GM23338 (cell line): ENCODE measurements at regions not wholly inside any gene's neighbourhood (a gene's known extent, or its start where the extent isn't known, plus 50 kb on each side); places are given as distances from the start of the nearest gene placed in this dataset.

ENCODE experiments used
- ATAC-seq: fragments of 200-7000 bp; cut with Tn5 transposase; 3 replicates; pipeline ENCODE4 v1.9.1; 2020
- DNase-seq: peaks from one replicate; pipeline ENCODE4 v3.0.0-alpha.2; 2015; ENCODE audit warnings: low spot score
- H2AFZ ChIP-seq: fragments of 200-600 bp; sonication (generic); 2 replicates; pipeline ENCODE4 v1.8.0; 2016; ENCODE audit warnings: antibody characterized with exemption, mild to moderate bottlenecking, moderate library complexity
- H3F3A ChIP-seq: fragments of 200-600 bp; sonication (generic); replicated peaks from 2 replicates; pipeline ENCODE4 v1.8.0; 2017; ENCODE audit warnings: antibody characterized with exemption, mixed run types, low read depth
- H3K27ac ChIP-seq: fragments of 200-600 bp; sonication (generic); 2 replicates; pipeline ENCODE4 v1.6.1; 2016; ENCODE audit warnings: low read depth
- H3K27me3 ChIP-seq: fragments of 200-600 bp; sonication (generic); 2 replicates; pipeline ENCODE4 v1.8.0; 2016; ENCODE audit warnings: mild to moderate bottlenecking, mixed run types, moderate library complexity; ENCODE audit not compliant: insufficient read depth
- H3K36me3 ChIP-seq: fragments of 200-600 bp; sonication (generic); 2 replicates; pipeline ENCODE4 v1.8.0; 2016; ENCODE audit warnings: mild to moderate bottlenecking; ENCODE audit not compliant: insufficient read depth
- H3K4me1 ChIP-seq: fragments of 200-600 bp; sonication (generic); 2 replicates; pipeline ENCODE4 v1.8.0; 2016; ENCODE audit warnings: mild to moderate bottlenecking, moderate library complexity; ENCODE audit not compliant: insufficient read depth
- H3K4me2 ChIP-seq: fragments of 200-600 bp; sonication (generic); 2 replicates; pipeline ENCODE4 v1.7.1; 2017; ENCODE audit warnings: mixed run types
- H3K4me3 ChIP-seq: fragments of 200-600 bp; sonication (generic); 2 replicates; pipeline ENCODE4 v1.6.1; 2016; ENCODE audit warnings: mixed run types
- H3K79me2 ChIP-seq: fragments of 200-600 bp; sonication (generic); replicated peaks from 2 replicates; pipeline ENCODE4 v1.8.0; 2017; ENCODE audit warnings: mild to moderate bottlenecking; ENCODE audit not compliant: insufficient read depth
- H3K9me2 ChIP-seq: fragments of 200-600 bp; sonication (generic); 2 replicates; pipeline ENCODE4 v1.8.0; 2017; ENCODE audit not compliant: insufficient read depth
- H4K20me1 ChIP-seq: fragments of 200-600 bp; sonication (generic); replicated peaks from 2 replicates; pipeline ENCODE4 v1.8.0; 2017; ENCODE audit warnings: mild to moderate bottlenecking; ENCODE audit not compliant: insufficient read depth
- H3K27ac Mint-ChIP-seq: 2 replicates; pipeline ENCODE4 v1.8.0; 2020; ENCODE audit warnings: inconsistent platforms, mild to moderate bottlenecking, moderate library complexity, mixed read lengths
- H3K27me3 Mint-ChIP-seq: 3 replicates; pipeline ENCODE4 v1.8.0; 2022; ENCODE audit warnings: low read depth, mild to moderate bottlenecking, moderate library complexity, mixed read lengths, inconsistent platforms; ENCODE audit not compliant: insufficient read depth, poor library complexity
- H3K36me3 Mint-ChIP-seq: 3 replicates; pipeline ENCODE4 v1.8.0; 2021; ENCODE audit warnings: low read depth, mild to moderate bottlenecking, inconsistent platforms, moderate library complexity, mixed read lengths
- H3K4me1 Mint-ChIP-seq: 3 replicates; pipeline ENCODE4 v1.8.0; 2020; ENCODE audit warnings: mild to moderate bottlenecking, inconsistent platforms, mixed read lengths
- H3K4me3 Mint-ChIP-seq: 3 replicates; pipeline ENCODE4 v1.8.0; 2021; ENCODE audit warnings: moderate library complexity, mild to moderate bottlenecking, inconsistent platforms, mixed read lengths
- H3K9me3 Mint-ChIP-seq: 3 replicates; pipeline ENCODE4 v1.8.0; 2020; ENCODE audit warnings: moderate library complexity, mild to moderate bottlenecking, inconsistent platforms, mixed read lengths
- CREB1 ChIP-seq: fragments of 250-450 bp; sonication (Bioruptor Pico); IDR thresholded peaks from 2 replicates; pipeline ENCODE4 v1.5.0; 2020; ENCODE audit warnings: low read depth, mild to moderate bottlenecking, moderate library complexity
- CTCF ChIP-seq, 2 experiments: fragments of 200-600 bp in 1 of 2; sonication (generic) in 1 of 2; conservative IDR thresholded peaks; 2 replicates each; pipeline versions ENCODE4 v1.5.1 to v1.6.1; 2016 to 2017; ENCODE audit warnings: antibody characterized with exemption in 2 of 2, low read depth in 2 of 2, mild to moderate bottlenecking in 2 of 2, moderate library complexity in 1 of 2
- ETS1 ChIP-seq: IDR thresholded peaks from 2 replicates; pipeline ENCODE4 v1.6.1; 2016; ENCODE audit warnings: antibody characterized with exemption
- EZH2 ChIP-seq: fragments of 200-600 bp; sonication (generic); IDR thresholded peaks from one replicate; pipeline ENCODE4 v1.8.0; 2017; ENCODE audit warnings: antibody characterized with exemption, mild to moderate bottlenecking, low read depth; ENCODE audit not compliant: unreplicated experiment
- EZH2phosphoT487 ChIP-seq: fragments of 200-600 bp; sonication (generic); IDR thresholded peaks from one replicate; pipeline ENCODE4 v1.8.1; 2018; ENCODE audit warnings: antibody characterized with exemption; ENCODE audit not compliant: unreplicated experiment
- NANOG ChIP-seq: IDR thresholded peaks from 2 replicates; pipeline ENCODE4 v1.6.1; 2016; ENCODE audit warnings: antibody characterized with exemption, borderline replicate concordance
- POLR2AphosphoS5 ChIP-seq: IDR thresholded peaks from 2 replicates; pipeline ENCODE4 v1.6.1; 2016; ENCODE audit warnings: antibody characterized with exemption, low read depth
- REST ChIP-seq: IDR thresholded peaks from one replicate; pipeline ENCODE4 v1.6.1; 2018; ENCODE audit warnings: antibody characterized with exemption; ENCODE audit not compliant: unreplicated experiment
- STAT1 ChIP-seq: IDR thresholded peaks from one replicate; pipeline ENCODE4 v1.6.1; 2016; ENCODE audit warnings: antibody characterized with exemption; ENCODE audit not compliant: unreplicated experiment
- ZNF114 ChIP-seq: fragments of 250-450 bp; sonication (Bioruptor Pico); IDR thresholded peaks from 2 replicates; pipeline ENCODE4 v1.5.0; 2020; ENCODE audit warnings: mild to moderate bottlenecking, moderate library complexity
- ZNF331 ChIP-seq: fragments of 250-450 bp; sonication (Bioruptor Pico); IDR thresholded peaks from 2 replicates; pipeline ENCODE4 v1.5.0; 2020; ENCODE audit warnings: low read depth, mild to moderate bottlenecking, moderate library complexity

GRCh38 chr20:24762791-24763350, 186.2 kb upstream of the CST7 start (continued):
- TF ChIP-seq REST (no peak), STAT1 (no peak), CTCF (conservative IDR thresholded peaks at IDR 0.05; ENCODE audit: low read depth in 2 of 2) (no peak), EZH2 (no peak), ETS1 (no peak), EZH2phosphoT487 (no peak), CREB1 (CRISPR knock-in tag) (no peak)

GRCh38 chr20:24763386-24764026, 185.6 kb upstream of the CST7 start:
- no peak for ATAC-seq
- Mint-ChIP-seq H3K9me3 (peaks cover 10% of the 10 kb centered on the region; the same call in 1 of the 3 replicates), H3K4me3 (no peak overlapping the region), H3K4me1 (peaks cover 9% of the 10 kb centered on the region), H3K27ac (no peak overlapping the region), H3K27me3 (peaks cover 2% of the 10 kb centered on the region), H3K36me3 (no peaks in the 10 kb centered on the region)
- no peak overlapping the region for H2AFZ ChIP-seq
- H3K4me2 ChIP-seq: no peak overlapping the region
- no peak overlapping the region for H3K4me3 ChIP-seq
- DNase-seq: no peak
- H3F3A ChIP-seq: no peaks in the 10 kb centered on the region
- no peak overlapping the region for H3K27ac ChIP-seq
- no peaks in the 10 kb centered on the region for H3K27me3 ChIP-seq
- H3K4me1 ChIP-seq: no peaks in the 10 kb centered on the region
- H3K79me2 ChIP-seq: no peaks in the 10 kb centered on the region
- no peaks in the 10 kb centered on the region for H3K9me2 ChIP-seq
- no peaks in the 10 kb centered on the region for H3K36me3 ChIP-seq
- no peaks in the 10 kb centered on the region for H4K20me1 ChIP-seq
- TF ChIP-seq CREB1 (CRISPR knock-in tag): no peak
- no peak for TF ChIP-seq ETS1
- no peak for TF ChIP-seq ZNF331 (CRISPR knock-in tag)
- TF ChIP-seq EZH2: no peak
- no peak for TF ChIP-seq POLR2AphosphoS5
- no peak for TF ChIP-seq NANOG
- TF ChIP-seq ZNF114 (CRISPR knock-in tag): no peak
- no peak for TF ChIP-seq EZH2phosphoT487
